Fibroblast of upper back skin (primary cell): ENCODE measurements at regions not wholly inside any gene's neighbourhood (a gene's known extent, or its start where the extent isn't known, plus 50 kb on each side); places are given as distances from the start of the nearest gene placed in this dataset.

ENCODE experiments used
- DNase-seq: peaks from one replicate; pipeline ENCODE4 v3.0.0-alpha.2; 2013

DNA sequence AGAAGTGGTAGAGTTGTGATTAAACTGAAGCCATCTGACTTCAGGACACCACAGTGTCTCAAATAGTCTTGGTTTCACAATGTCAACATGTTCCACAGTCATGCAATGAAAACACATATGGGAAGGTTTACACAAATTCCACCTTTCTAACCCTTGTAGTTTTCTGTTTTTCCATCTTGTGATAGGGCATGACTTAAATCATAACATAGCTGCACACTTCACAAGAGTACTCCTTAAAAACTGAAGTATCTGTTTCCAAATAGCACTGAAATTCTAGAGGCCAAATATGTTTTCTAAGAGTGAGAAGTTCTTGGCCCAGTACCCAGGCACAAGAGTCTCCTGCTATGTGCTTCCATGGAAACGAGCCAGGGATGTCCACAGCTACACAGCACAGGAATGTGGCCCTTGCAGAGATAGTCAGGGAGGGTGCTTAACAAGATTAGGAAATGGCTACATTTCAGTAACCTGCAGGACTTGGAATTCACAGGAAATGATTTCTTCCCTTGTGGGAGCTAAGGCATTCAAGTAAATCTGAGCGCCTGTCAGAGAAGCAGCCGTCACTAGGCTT is 269.1 kb downstream of the NDFIP2 start:
- DNase-seq: peak; percentile 99

DNA sequence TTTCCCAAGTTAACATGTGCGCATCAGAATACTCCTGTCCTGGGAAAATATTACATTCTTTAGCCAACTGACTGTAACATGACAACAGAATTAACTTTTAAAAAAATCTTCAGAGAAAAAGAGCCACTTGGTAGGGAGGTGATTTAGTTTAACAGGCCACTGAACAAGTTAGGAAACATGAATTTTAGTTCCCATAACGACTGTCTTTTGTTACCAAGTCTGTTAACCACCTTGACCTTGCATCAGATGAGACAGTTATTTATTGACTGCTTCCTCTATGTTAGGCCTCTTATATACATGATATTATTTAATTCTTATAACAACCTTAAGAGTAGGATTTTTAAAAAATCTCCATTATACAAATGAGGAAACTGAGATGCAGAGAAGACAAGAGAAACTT is 268.6 kb downstream of the NDFIP2 start:
- no peak for DNase-seq

DNA sequence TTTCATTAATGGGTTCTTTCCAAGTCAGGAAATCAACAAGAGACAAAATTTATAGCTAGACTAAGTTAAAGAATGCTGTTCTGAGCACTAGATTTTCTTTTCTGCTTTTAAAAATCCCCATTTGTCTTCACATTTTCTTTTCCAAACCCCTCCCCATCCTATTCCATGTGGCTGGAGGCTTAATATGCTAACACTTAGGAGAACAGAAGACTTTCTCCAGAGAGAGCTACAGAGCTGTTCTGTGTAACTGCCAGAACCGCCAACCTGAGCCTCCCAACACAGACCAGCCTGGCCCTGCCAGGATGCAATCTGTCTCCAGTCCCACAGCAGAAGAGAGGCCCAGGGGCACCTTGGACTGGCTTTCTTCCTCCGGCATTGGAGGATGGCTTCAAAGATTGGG is 264.1 kb downstream of the NDFIP2 start:
- peak; percentile 25 for DNase-seq

DNA sequence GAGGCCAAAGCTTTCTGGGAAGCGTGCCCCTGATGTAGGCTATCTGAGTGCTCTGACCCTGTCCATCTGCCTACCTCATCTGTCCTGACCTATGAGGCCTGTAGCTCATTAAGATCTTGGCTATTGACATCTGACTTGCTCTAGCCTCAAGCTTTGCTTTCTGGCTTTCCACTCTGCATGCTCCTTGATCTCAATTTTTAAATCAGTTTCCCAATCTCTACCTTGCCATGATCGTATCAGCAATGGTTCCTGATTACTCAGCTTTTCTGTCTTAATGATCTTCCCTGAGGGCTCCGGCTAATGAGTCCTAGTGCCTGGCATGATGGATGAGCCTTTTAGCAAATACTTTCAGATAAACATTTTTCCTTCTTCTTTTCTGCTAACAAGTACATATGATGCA is 262.0 kb downstream of the NDFIP2 start:
- no peak for DNase-seq

DNA sequence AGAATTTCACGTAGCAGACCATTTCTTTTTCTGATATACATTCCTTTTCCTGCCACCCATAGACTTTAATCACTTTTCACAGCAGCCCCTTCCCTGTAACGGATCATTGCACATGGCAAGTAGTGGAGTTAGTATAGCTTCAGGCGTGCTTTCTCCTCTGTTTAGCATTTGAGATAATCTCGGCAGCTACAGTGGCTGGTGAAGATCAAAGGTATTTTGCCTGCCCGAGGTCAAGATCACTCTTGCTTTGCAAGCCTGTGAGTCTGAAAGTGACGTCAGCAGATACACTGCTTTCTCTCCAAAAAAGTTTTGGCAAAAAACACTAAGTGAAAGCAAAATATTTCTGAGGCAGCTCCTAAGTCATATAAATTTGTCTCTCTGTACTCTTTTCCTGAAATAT is 260.0 kb downstream of the NDFIP2 start:
- DNase-seq: peak; percentile 50

DNA sequence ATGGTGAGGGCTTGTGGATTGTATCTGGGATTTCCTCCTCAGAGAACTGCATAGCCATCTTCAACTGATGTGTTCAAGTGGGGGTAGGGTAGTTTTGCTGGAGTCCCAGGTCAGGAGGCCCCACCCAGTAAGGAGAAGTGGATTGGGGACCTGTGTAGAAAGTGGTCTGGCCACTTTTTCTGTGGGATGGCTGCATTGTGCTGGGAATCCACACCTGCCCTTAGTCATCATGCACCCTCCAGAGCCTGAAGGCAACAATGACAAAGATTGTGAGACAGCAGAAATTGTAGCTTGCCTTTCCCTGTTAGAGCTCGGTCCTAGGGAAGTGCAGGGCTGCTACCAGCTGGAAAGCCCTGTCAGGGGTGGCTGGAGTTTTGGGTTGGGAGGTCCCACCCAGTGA is 255.4 kb downstream of the NDFIP2 start:
- no peak for DNase-seq

DNA sequence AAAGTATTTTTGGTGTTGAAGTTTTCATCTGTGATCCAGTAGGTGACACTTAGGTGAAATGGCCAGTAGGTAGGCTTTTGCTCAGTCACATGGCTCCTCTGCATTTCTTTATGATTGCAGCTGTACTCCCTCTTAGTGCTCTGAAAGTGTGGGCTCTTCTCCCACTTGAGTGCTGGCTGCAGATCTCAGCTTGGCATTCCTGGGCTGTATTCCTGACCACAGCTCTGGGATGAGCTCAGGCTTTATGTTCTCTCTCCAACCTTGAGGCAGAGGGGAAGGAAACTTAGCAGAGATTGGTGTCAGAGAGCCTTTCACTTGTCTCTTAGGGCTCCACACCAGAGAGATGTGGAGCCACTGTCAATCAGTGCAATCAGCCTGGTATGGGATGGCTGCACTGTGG is 254.3 kb downstream of the NDFIP2 start:
- DNase-seq: peak; percentile 61

DNA sequence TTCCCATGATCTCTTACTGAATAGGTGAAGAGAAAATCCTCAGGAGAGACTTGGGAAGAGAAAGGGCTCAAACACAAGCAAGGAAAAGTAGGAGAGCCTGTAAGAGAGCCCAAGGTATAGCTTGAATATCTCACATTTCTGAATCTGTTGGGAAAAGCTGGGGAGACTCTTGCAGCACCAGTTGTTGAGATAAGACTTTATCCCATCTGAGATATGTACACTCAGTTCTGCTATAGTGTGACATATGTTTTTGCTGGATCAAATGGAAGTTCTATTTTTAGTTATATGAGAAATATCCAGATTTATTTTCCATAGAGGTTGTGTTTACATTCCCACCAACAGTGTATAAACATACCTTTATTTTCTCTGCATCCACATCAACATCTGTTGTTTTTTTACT is 246.1 kb downstream of the NDFIP2 start:
- DNase-seq: no peak

DNA sequence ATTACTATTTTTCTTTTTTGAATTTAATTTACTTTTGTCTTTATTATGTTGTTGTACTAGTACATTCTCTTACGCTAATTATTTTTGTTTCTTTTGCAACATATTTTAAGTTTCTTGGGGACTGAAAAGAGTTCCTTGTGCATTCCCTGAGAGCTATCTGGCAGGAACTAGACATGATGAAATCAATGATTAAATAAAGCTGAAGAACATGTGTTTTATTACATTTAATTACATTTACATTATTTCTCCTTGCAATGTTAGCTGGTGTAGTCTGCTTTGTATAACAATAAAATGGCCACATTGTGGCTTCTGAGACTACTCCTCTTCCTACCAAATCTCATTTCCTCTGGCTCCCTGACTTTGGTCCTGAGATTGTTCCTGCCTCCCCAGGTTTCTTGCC is 244.9 kb downstream of the NDFIP2 start:
- DNase-seq: no peak

DNA sequence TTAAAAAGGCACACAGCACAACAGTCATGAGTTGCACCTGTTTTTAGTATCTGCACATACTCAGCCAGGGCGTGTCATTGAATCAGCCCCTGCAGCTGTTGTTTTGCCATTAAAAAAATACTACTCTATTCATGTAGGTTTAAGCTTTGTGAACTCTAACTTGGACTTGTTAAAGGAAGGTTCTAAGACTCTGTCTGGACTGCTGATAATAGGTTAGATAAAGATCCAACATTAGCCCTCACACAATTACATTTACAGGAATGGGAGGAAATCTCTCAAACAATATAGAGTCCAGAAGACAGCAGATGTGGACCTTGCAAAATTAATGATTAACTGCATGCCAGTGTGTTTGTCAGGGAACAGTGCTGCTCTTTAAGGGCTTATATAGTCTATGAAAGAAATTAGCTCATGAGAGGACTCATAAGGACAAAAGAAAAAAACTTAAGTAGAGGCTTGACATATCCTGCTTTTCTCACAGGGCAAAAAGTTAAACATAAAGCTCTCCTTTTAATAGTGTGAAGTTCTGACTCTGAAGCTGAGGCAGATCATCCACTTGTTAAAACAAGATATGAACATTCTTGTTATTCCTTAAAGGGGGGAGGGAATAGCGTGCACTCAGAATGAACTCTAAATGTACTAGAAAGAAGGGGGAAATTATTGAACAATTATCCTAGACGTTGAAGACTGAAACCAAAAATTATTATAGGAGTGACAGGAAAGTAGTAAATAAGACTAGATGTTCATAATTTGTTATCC is 243.6 kb downstream of the NDFIP2 start:
- DNase-seq: no peak

DNA sequence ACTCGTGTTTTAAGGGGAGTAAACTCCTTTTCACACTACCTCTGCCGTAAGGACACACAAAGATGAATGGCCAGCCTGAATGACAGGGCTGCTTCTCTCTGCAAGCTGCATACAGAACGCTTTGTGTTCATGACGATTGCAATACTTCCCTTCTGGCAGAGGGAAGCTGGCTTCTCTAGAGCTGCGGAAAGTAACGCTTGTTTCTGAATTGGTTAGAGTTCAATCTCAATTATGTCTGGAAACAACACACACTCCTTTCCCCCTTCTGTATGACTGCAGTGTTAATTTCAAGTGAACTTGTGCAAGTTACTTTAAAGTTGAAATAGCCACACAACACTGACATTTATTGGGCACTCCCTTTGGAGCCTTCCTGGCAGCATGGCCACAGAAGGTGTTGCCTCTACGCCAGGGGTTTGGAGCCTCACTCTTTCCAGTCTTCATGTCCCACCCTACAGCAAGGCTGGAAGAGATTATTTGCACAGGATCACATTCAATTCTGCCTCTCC is 242.6 kb downstream of the NDFIP2 start:
- no peak for DNase-seq

DNA sequence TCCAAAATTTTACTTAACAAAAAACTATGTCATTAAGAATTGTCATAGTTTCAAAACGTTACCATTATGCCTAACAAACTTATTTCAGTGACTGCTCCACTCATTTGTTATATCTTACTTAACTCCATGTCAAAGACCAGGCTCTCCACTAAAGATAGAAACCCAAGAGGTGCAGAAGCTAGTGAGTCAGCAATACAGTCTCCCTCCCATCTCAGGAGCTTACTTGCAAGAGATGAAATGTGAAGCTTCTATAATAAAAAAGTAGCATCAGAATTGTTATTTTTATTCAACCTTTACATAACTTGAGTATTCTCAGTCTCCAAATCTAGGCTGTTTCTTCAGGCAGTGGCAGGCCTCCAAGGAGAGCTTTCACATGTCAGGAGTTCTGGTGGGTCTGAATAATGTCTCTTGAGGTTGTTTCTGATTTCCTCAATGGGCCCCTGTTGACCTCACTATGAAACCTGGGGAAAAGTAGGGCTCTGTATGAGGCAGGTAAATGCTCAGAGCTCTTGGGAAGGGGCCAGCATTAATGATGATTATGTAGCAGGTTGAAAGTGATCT is 242.0 kb downstream of the NDFIP2 start:
- DNase-seq: no peak

DNA sequence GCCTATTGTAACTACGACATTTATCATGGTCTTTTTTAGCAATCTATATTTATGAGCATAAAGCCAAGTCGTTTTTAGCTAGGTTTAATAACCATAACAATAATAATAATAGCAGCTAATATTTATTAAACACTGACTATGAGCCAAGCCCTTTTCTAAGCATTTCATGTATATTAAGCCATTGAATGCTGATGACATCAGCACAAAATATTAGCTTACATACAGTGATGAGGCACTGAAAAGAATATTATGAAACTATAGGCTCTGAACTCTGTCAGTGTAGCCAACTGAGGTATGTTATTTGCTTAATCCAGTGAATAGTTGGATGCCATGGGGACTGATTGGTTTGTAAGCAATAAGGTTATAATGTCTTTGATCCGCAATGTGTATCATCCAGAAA is 235.2 kb downstream of the NDFIP2 start:
- no peak for DNase-seq

DNA sequence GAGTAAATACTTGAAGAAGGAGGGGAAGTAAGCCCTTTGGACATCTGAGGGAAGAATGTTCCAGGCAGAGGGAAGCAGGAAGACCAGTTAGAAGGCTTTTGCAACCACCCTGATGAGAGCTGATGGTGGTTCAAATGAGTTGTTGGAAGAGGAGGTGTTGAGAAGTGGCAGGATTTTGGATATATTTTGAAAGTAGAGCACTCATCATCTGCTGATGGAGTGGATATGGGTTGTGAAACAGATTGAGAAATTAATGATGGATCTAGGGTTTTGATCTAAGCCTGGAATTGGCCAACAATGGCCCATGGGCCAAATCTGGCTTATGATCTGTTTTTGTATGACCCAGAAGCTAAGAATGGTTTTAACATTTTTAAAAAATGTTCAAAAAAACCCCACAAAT is 230.7 kb downstream of the NDFIP2 start:
- DNase-seq: peak; percentile 27

DNA sequence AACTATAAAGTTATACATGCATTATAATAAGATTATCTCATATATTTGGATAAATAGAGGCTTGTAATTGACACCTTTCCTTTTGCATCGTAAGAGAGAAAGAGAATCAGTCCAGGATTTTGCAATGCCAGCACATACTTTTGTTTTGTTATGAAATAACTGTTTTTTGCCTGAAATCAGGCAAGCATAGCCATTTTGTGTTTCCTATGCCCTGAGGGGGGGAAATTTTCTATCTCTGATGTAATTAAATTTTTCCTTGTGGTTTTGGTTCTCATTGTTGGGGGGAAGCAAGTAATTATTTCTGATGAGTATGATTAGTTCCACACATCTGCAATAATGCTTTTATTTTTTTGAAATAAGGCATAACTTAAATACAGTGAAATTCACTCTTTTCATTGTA is 229.4 kb downstream of the NDFIP2 start:
- DNase-seq: peak; percentile 60

DNA sequence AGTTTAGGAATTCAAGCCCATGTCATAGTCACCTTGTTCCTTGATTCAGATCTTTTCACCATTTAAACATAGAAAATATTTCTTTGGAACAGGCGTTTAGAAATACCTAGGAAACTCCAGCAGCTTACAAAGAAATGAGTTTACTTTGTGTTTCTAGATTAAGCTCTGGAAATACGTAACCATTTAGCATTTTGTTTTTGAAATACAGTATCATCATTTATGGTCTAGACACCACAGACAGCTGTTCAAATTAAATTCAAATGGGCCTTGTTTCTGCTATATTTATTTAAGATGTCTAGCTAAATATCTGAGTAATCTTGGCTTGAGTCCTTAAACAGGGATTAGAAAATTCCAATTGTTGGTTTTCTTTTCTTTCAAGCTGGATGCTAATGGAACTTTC is 228.5 kb downstream of the NDFIP2 start:
- peak; percentile 67 for DNase-seq

DNA sequence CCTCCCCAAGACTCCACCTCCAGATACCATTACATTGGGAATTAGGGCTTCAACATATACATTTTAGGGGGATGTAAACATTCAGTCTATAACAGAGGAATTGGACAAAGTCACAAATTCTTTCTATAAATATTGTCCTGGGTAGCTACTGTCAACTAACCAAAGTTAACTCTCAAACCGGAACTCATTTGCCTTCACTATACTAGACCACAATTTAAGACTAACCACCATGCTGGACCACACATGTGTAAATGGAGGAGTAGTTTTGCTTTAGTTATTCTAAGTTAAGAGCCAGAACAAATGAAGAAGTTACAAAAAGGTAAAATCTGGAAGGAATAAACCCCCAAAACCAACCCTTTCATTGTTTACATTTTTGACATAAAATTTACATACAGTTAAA is 222.8 kb downstream of the NDFIP2 start:
- no peak for DNase-seq

DNA sequence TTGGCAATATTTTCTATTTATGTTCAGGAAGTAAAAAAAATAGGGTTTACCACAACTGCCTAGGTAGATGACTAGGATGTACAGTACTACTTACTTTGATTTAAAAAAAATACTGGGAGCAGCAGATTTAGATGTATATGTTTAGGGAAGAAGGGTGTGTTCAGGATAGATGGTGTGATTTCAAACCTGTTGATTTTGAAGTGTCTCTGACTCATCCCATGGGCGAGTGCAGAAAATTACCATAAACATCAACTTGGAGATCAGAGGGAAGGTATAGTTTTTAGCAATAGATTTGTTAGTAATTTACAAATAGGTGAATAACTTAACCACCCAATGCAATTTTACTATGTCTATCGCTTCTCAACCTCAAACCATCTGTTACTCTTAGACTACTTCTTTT is 214.8 kb downstream of the NDFIP2 start:
- DNase-seq: no peak

DNA sequence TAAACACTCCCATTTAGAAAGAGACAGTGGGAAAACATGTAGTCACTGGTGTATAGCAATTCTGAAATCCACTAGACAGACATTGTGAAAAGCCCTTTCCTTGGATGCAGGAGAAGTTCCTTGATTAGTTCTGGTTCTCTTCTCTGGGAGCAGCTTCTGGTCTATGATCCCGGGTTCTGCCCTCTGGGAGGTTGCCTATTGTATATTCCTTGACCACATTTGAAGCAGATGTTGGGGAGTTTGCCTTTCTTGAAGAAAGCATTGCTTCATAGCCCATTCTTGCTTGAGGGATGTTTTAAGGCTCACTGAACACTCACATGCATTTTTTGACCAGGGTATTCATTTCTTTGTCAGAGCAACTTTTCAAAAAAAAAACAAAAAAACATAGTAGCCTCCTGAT is 211.9 kb downstream of the NDFIP2 start:
- DNase-seq: no peak

DNA sequence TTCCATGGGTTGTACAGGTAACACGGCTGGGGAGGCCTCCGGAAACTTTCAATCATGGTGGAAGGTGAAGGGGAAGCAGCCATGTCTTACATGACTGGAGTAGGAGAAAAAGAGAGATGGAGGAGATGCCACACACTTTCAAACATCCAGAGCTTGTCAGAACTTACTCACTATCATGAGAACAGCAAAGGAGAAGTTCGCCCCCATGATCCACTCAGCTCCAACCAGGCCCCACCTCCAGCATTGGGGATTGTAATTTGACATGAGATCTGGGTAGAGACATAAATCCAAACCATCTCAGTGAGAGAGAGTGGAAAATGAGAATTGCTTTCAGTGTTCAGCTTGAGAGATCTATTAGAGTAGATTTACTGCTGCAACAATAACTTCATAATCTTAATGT is 210.9 kb downstream of the NDFIP2 start:
- DNase-seq: no peak

DNA sequence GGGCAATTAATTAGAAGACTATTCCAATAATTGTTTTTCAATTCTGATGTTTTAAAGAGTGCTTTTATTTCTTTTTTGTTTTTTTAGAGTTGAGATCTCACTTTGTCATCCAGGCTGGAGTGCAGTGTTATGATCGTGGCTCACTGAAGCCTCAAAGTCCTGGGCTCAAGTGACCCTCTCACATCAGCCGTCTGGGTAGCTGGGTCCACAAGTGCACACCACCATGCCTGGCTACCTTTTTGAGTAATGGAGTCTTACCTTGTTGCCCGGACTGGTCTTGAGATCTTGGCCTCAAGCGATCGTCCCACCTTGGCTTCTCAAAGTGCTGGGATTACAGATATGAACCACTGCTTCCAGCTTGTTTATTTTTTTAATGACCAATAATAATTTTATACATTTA is 207.8 kb downstream of the NDFIP2 start:
- DNase-seq: no peak

DNA sequence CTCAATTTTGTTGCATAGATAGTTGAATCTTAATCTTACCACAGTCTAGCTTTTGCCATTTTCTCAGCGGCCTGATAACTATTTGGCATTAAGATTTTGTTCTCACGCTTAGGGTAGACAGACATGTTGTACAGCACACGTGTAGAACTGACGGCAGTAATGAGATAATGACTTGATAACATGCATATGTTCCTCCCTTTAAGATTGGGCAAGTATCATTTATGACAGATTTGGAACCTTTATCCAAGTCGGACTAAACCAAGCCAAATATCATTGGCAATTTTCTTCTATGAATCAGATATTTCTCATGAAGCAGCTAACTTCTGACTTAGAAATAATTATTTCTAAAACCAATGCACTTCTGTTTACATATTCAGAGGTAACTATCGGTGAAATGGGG is 205.5 kb downstream of the NDFIP2 start:
- no peak for DNase-seq

DNA sequence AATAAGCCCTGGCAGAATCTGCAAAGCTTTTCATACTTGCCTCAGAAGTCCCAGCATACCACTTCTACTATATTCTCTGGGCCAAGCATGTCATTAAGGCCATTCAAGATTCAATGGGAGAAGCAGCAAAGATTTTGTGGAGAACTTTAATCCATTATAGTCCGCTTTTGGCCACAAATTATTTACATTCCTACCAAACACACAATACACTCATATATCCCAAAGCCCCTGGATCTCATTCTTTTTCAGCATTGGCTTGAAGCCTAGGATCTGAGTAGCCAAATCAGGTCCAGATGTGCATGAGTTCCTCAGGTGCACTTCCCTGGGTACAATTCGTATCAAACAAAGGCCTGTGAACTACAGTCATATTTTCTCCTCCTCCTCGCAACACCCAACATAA is 203.4 kb downstream of the NDFIP2 start:
- DNase-seq: peak; percentile 67

DNA sequence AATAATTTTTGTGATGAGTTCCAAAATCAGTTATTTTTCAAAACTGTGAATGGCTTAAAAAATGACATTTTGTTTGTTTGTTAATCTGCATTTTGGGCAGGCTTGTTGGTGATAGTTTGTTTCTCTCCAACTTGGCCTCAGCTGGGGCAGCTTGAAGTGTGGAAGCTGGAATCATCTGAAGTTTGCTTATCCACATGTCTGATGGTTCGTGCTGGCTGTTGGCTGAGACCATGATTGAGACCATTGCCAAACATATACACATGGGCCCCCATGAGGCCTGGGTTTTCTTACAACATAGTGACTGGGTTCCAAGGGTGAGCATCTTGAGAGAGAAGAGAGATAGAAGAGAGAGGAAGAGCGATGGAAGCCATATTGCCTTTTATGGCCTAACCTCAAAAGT is 201.2 kb downstream of the NDFIP2 start:
- no peak for DNase-seq

DNA sequence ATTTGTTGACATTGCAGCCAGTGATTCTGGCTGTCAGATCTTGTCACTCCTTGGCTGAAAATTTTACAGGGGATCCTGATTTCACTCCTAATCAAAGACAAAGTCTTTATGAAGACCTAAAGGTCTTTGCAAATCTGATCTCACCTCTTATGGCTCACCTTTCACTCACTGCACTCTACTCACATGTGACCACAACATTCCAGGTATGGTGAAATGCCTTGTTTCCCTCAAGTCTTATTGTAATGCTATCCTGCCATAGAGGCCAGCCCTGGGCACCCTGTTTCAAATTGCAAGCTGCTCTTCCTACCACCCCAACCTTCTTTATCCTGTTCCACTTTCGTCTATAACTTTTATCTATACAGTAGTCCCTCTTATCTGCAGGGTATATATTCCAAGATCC is 200.1 kb downstream of the NDFIP2 start:
- no peak for DNase-seq
